GM19468 (cell line): ENCODE measurements at regions not wholly inside any gene's neighbourhood (a gene's known extent, or its start where the extent isn't known, plus 50 kb on each side); places are given as distances from the start of the nearest gene placed in this dataset.

ENCODE experiments used
- ATAC-seq: cut with Tn5 transposase; IDR thresholded peaks from one replicate; pipeline ENCODE4 v1.9.1; 2021; ENCODE audit warnings: mild to moderate bottlenecking, moderate library complexity, moderate number of reproducible peaks; ENCODE audit not compliant: unreplicated experiment; ENCODE audit errors: extremely low read depth

DNA sequence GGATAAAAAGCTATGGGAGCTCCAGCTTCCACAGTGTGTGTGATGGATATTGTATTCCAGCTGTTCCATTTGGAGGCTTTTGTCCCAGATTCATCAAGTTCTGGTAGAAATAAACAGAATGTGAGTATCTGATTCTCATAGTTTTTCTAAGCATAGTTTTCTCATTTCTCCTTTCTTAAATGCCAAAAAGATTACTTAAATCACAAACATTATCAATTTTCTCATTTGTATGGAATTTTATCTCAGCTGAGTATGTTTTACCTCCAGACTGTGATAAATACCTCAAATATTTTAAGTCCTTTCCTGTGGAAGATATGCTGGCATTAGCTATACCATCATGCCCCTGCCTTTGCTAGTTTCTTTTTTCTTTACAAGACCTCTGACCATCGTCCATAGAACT lies 767.3 kb downstream of the TFAP2A start:
- no peak for ATAC-seq

- no peak for ATAC-seq
Observed at GRCh38 chr6:9647071-9647445, 767.8 kb downstream of the TFAP2A start.

GRCh38 chr6:9646342-9647070 lies 768.4 kb downstream of the TFAP2A start:
- no peak for ATAC-seq

GRCh38 chr6:9638861-9639260 lies 776.0 kb downstream of the TFAP2A start:
- ATAC-seq = no peak

DNA sequence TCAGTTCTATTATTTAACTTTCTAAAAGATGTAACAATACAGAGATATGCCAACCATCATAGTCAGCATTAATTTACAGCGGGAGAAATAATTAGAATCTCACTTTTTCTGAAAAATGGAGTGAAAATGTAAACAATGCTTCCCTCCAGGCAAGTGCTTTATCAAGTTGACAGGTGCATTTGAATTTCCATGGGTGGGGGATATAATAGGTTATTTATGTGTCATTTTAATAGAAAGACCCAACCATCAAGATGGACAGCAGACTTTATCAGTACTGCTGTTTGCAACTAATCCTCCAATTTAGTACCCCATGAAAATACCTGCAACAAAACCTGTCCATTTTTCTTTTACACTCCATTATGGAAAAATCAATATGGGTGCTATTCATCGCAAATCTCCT lies 780.1 kb downstream of the TFAP2A start:
- ATAC-seq = no peak

GRCh38 chr6:9632026-9632425 lies 782.8 kb downstream of the TFAP2A start:
- no peak for ATAC-seq

- no peak for ATAC-seq
Observed at GRCh38 chr6:9628819-9629218, 786.1 kb downstream of the TFAP2A start.

DNA sequence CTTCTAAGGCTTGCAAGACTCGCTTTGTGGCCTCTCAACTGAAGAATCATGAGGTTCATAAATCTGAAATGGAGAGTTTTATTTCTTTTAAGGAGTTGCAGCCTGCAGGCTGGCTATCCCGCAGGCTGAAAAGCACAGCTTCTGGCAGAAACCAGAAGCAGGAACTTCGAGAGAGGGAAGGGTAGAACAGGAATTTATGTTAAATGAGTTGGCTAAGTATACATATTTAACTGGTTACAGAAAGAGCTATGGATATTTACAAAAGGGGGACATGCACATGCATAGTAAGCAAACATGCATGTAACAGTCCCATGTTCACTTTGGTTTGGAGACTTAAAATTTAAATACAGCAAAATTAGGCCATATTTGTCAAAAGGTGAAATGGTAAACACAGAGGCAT lies 787.0 kb downstream of the TFAP2A start:
- ATAC-seq = no peak

GRCh38 chr6:9623985-9624384 lies 790.9 kb downstream of the TFAP2A start:
- ATAC-seq = no peak

GRCh38 chr6:9623228-9623832 lies 791.5 kb downstream of the TFAP2A start:
- ATAC-seq = no peak

GRCh38 chr6:9621276-9621675 lies 793.6 kb downstream of the TFAP2A start:
- no peak for ATAC-seq

- no peak for ATAC-seq
Observed at GRCh38 chr6:9620687-9621086, 794.2 kb downstream of the TFAP2A start.

GRCh38 chr6:9620263-9620662 lies 794.6 kb downstream of the TFAP2A start:
- no peak for ATAC-seq

GRCh38 chr6:9614778-9615177 lies 800.1 kb downstream of the TFAP2A start:
- no peak for ATAC-seq

- ATAC-seq = no peak
Observed at GRCh38 chr6:9612489-9612888, 802.4 kb downstream of the TFAP2A start.

GRCh38 chr6:9610620-9611415 lies 804.1 kb downstream of the TFAP2A start:
- ATAC-seq = no peak

DNA sequence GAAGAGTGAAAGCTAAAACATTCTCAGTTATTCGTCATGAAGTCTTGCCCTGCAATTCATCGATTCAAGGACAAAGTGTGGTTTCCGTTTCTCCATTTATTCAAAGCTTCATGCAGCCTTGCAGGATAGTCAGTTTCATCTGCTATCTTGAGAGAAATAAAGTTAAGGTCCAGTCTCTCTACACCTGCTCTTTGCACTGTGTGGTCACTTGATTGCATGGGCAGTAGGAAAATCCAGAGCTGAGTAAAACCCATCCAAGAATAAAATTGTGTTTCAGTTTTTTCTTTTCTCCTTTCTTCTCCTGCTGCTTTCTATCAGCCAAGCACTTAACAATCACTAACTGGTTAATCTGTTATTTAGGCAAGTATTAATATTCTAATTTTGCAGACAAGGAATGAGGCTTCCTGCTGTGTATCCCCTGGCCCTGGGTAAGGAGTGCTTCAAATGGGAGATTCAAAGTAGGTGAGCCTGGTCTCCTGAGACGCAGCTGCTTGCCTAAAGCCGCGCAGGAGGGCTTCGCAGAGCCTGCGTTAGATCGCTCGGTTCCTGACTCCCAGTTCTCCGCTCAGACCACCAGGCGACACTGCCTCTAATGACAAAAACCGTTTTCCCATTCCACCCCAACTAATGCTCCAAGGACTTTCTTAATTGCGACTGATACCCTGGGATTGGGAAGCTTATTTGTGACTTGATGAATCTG lies 808.3 kb downstream of the TFAP2A start:
- ATAC-seq = no peak

- ATAC-seq = no peak
Observed at GRCh38 chr6:9594746-9595145, 820.1 kb downstream of the TFAP2A start.

GRCh38 chr6:9593554-9593953 lies 821.3 kb downstream of the TFAP2A start:
- no peak for ATAC-seq

- no peak for ATAC-seq
Observed at GRCh38 chr6:9583753-9584352, 831.0 kb downstream of the TFAP2A start.
